H1 (cell line): ENCODE measurements at regions not wholly inside any gene's neighbourhood (a gene's known extent, or its start where the extent isn't known, plus 50 kb on each side); places are given as distances from the start of the nearest gene placed in this dataset.

ENCODE experiments used
- CTCF ChIP-seq, 3 experiments: IDR thresholded peaks; 1 replicate in 2 of 3; 2 replicates in 1 of 3; pipeline versions ENCODE4 v1.5.1 to v1.6.1; 2011; ENCODE audit warnings: low read length in 3 of 3, mild to moderate bottlenecking in 3 of 3, inconsistent platforms in 2 of 3, low read depth in 1 of 3, moderate library complexity in 1 of 3; ENCODE audit not compliant: insufficient read depth in 1 of 3; ENCODE audit errors: control extremely low read depth in 1 of 3
- SP1 ChIP-seq: IDR thresholded peaks from 2 replicates; pipeline ENCODE4 v1.6.1; 2011; ENCODE audit warnings: low read depth, low read length

GRCh38 chr10:132117636-132118190 is 52.0 kb downstream of the JAKMIP3 start (continued):
- TF ChIP-seq CTCF (IDR thresholded peaks at IDR 0.05; ENCODE audit: control extremely low read depth in 1 of 3, insufficient read depth in 1 of 3, low read depth in 1 of 3, low read length in 3 of 3) (no peak), SP1 (no peak)
